ENCODE measurements at regions not wholly inside any gene's neighbourhood (a gene's known extent, or its start where the extent isn't known, plus 50 kb on each side); places are given as distances from the start of the nearest gene placed in this dataset.

DNA sequence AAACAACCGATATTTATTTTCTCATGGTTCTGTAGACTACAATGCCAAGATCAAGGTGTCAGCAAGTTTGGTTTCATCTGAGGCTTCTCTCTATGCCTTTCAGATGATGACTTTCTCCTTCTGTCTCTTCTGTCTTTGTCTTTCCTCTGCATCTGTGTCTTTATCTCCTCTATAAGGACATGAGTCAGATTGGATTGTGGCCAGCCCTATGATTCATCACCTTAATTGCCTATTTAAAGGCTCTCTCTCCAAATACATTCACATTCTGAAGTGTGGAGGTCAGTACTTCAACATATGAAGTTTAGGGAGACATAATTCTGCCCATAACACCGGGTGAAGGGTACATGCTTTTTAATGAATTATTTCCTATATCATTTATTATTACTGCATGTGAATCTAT, 71.2 kb upstream of the CNTNAP5 start (continued):
- TF ChIP-seq ARID4B (CRISPR knock-in tag; IDR thresholded peaks at IDR 0.05; ENCODE audit: borderline replicate concordance): no peak
- no peak for TF ChIP-seq ZBTB21 (CRISPR knock-in tag; IDR thresholded peaks at IDR 0.05; ENCODE audit: borderline replicate concordance)
- no peak for TF ChIP-seq KAT7 (CRISPR knock-in tag; IDR thresholded peaks at IDR 0.05; ENCODE audit: borderline replicate concordance)
- TF ChIP-seq CREM (CRISPR knock-in tag; IDR thresholded peaks at IDR 0.05): no peak
- no peak for TF ChIP-seq USF1 (CRISPR knock-in tag; IDR thresholded peaks at IDR 0.05)

GRCh38 chr2:123958011-123958410, 67.1 kb upstream of the CNTNAP5 start:
- TF ChIP-seq CDX4 (CRISPR knock-in tag; IDR thresholded peaks at IDR 0.05; ENCODE audit: borderline replicate concordance): no peak
- no peak for TF ChIP-seq ZNF121 (CRISPR knock-in tag; IDR thresholded peaks at IDR 0.05)
- TF ChIP-seq, protein P1, sequence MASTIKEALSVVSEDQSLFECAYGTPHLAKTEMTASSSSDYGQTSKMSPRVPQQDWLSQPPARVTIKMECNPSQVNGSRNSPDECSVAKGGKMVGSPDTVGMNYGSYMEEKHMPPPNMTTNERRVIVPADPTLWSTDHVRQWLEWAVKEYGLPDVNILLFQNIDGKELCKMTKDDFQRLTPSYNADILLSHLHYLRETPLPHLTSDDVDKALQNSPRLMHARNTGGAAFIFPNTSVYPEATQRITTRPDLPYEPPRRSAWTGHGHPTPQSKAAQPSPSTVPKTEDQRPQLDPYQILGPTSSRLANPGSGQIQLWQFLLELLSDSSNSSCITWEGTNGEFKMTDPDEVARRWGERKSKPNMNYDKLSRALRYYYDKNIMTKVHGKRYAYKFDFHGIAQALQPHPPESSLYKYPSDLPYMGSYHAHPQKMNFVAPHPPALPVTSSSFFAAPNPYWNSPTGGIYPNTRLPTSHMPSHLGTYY (CRISPR knock-in tag; IDR thresholded peaks at IDR 0.05): no peak
- no peak for TF ChIP-seq CREB1 (CRISPR knock-in tag; IDR thresholded peaks at IDR 0.05)
- TF ChIP-seq, protein P2, sequence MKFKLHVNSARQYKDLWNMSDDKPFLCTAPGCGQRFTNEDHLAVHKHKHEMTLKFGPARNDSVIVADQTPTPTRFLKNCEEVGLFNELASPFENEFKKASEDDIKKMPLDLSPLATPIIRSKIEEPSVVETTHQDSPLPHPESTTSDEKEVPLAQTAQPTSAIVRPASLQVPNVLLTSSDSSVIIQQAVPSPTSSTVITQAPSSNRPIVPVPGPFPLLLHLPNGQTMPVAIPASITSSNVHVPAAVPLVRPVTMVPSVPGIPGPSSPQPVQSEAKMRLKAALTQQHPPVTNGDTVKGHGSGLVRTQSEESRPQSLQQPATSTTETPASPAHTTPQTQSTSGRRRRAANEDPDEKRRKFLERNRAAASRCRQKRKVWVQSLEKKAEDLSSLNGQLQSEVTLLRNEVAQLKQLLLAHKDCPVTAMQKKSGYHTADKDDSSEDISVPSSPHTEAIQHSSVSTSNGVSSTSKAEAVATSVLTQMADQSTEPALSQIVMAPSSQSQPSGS (CRISPR knock-in tag; IDR thresholded peaks at IDR 0.05; ENCODE audit: borderline replicate concordance, low read depth): no peak
- TF ChIP-seq ZNF219 (CRISPR knock-in tag; IDR thresholded peaks at IDR 0.05; ENCODE audit: borderline replicate concordance): no peak
- TF ChIP-seq ETV6 (CRISPR knock-in tag; IDR thresholded peaks at IDR 0.05): no peak
- H3K27ac Mint-ChIP-seq: no peak overlapping the region
- H3K27me3 Mint-ChIP-seq (ENCODE audit: low read depth): no peaks in the 10 kb centered on the region; the same call in 1 of the 2 replicates
- no peak overlapping the region for H3K4me3 Mint-ChIP-seq
- peaks cover 57% of the 10 kb centered on the region for H3K9me3 Mint-ChIP-seq
- H3K4me1 Mint-ChIP-seq: peaks cover 25% of the 10 kb centered on the region
- DNase-seq (ENCODE audit: low spot score) (no peak), ATAC-seq (no peak)
- CTCF ChIA-PET: no interaction called here
- POLR2A ChIA-PET: no interaction called here
- H3K36me3 Mint-ChIP-seq: peaks cover 32% of the 10 kb centered on the region

GRCh38 chr2:123961576-123961975, 63.5 kb upstream of the CNTNAP5 start:
- H3K4me1 Mint-ChIP-seq: peaks cover 25% of the 10 kb centered on the region
- H3K27ac Mint-ChIP-seq: peak overlapping the region; percentile 97
- CTCF ChIA-PET: interaction anchor here (1.0 kb wide), 1 partner anchor 32 kb away, joined by 3 read pairs; no protein-coding TSS in a partner anchor
- POLR2A ChIA-PET: no interaction called here
- peak; percentile 60 for ATAC-seq
- DNase-seq (ENCODE audit: low spot score): no peak
- no peaks in the 10 kb centered on the region; the same call in 1 of the 2 replicates for H3K27me3 Mint-ChIP-seq (ENCODE audit: low read depth)
- H3K4me3 Mint-ChIP-seq: no peak overlapping the region
- peaks cover 32% of the 10 kb centered on the region for H3K36me3 Mint-ChIP-seq
- H3K9me3 Mint-ChIP-seq: peaks cover 61% of the 10 kb centered on the region
- TF ChIP-seq, protein P1 (CRISPR knock-in tag; IDR thresholded peaks at IDR 0.05): no peak
- TF ChIP-seq E2F5 (CRISPR knock-in tag; IDR thresholded peaks at IDR 0.05) (no peak), ZNF423 (CRISPR knock-in tag; IDR thresholded peaks at IDR 0.05) (no peak), PRRX2 (CRISPR knock-in tag; IDR thresholded peaks at IDR 0.05) (no peak), NR1H2 (CRISPR knock-in tag; IDR thresholded peaks at IDR 0.05) (no peak), FOXJ3 (CRISPR knock-in tag; IDR thresholded peaks at IDR 0.05; ENCODE audit: borderline replicate concordance) (no peak), KAT7 (CRISPR knock-in tag; IDR thresholded peaks at IDR 0.05; ENCODE audit: borderline replicate concordance) (no peak)
- TF ChIP-seq, protein P3, sequence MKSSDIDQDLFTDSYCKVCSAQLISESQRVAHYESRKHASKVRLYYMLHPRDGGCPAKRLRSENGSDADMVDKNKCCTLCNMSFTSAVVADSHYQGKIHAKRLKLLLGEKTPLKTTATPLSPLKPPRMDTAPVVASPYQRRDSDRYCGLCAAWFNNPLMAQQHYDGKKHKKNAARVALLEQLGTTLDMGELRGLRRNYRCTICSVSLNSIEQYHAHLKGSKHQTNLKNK (CRISPR knock-in tag; IDR thresholded peaks at IDR 0.05): no peak
- TF ChIP-seq, protein P4, sequence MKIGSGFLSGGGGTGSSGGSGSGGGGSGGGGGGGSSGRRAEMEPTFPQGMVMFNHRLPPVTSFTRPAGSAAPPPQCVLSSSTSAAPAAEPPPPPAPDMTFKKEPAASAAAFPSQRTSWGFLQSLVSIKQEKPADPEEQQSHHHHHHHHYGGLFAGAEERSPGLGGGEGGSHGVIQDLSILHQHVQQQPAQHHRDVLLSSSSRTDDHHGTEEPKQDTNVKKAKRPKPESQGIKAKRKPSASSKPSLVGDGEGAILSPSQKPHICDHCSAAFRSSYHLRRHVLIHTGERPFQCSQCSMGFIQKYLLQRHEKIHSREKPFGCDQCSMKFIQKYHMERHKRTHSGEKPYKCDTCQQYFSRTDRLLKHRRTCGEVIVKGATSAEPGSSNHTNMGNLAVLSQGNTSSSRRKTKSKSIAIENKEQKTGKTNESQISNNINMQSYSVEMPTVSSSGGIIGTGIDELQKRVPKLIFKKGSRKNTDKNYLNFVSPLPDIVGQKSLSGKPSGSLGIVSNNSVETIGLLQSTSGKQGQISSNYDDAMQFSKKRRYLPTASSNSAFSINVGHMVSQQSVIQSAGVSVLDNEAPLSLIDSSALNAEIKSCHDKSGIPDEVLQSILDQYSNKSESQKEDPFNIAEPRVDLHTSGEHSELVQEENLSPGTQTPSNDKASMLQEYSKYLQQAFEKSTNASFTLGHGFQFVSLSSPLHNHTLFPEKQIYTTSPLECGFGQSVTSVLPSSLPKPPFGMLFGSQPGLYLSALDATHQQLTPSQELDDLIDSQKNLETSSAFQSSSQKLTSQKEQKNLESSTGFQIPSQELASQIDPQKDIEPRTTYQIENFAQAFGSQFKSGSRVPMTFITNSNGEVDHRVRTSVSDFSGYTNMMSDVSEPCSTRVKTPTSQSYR (CRISPR knock-in tag; IDR thresholded peaks at IDR 0.05): no peak

Measured in WTC11 (cell line).